ENCODE measurements at regions not wholly inside any gene's neighbourhood (a gene's known extent, or its start where the extent isn't known, plus 50 kb on each side); places are given as distances from the start of the nearest gene placed in this dataset.

DNA sequence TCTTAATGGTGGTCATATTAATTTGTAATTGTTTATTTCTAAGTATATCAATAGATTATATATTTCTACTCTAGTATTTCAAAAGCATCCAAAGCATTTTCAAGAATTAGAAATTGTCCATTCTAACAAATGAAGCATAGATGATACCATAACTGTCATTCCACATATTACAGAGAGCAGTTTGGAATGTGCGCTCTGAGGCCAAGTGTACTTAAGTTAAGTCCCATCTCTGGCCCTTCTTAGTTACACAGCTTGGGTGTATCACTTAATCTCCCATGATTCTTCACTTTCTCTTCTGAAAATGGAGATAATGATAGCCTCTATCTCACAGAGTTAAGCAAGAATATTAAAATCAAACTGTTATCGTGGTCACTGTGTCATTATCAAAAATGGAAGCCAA lies 281.1 kb downstream of the MRPL39 start (continued):
- TF ChIP-seq CHD7 (IDR thresholded peaks at IDR 0.05; ENCODE audit: insufficient replicate concordance, low read length): no peak
- TF ChIP-seq CHD2 (IDR thresholded peaks at IDR 0.05; ENCODE audit: low read length): no peak
- no peak for TF ChIP-seq HDAC2 (IDR thresholded peaks at IDR 0.05; ENCODE audit: borderline replicate concordance in 1 of 2, low read depth in 2 of 2, low read length in 2 of 2)
- no peak for TF ChIP-seq RXRA (IDR thresholded peaks at IDR 0.05; ENCODE audit: insufficient read depth, low read depth, low read length)
- no peak for TF ChIP-seq NRF1 (IDR thresholded peaks at IDR 0.05; ENCODE audit: low read depth, low read length)
- no peak for TF ChIP-seq SP2 (IDR thresholded peaks at IDR 0.05; ENCODE audit: low read length)
- TF ChIP-seq TCF12 (IDR thresholded peaks at IDR 0.05; ENCODE audit: low read depth, low read length): no peak
- no peak for TF ChIP-seq POU5F1 (IDR thresholded peaks at IDR 0.05; ENCODE audit: low read depth, low read length)
- no peak for TF ChIP-seq NANOG (IDR thresholded peaks at IDR 0.05; ENCODE audit: insufficient read depth, low read depth, low read length, poor library complexity, severe bottlenecking)
- no peak for TF ChIP-seq GTF2F1 (IDR thresholded peaks at IDR 0.05; ENCODE audit: borderline replicate concordance, low read depth, low read length)
- TF ChIP-seq BRCA1 (IDR thresholded peaks at IDR 0.05; ENCODE audit: low read depth, low read length): no peak
